NCI-H1048 (cell line): ENCODE measurements at regions not wholly inside any gene's neighbourhood (a gene's known extent, or its start where the extent isn't known, plus 50 kb on each side); places are given as distances from the start of the nearest gene placed in this dataset.
"Not testable (repeated sequence)": the region's sequence is repeated elsewhere in the genome, so short reads cannot be mapped to it uniquely, and the experiment has no call there.

Source experiments
- DNase-seq: peaks from one replicate; lab custom pipeline; 2025; lab: John Stamatoyannopoulos, UW

DNA sequence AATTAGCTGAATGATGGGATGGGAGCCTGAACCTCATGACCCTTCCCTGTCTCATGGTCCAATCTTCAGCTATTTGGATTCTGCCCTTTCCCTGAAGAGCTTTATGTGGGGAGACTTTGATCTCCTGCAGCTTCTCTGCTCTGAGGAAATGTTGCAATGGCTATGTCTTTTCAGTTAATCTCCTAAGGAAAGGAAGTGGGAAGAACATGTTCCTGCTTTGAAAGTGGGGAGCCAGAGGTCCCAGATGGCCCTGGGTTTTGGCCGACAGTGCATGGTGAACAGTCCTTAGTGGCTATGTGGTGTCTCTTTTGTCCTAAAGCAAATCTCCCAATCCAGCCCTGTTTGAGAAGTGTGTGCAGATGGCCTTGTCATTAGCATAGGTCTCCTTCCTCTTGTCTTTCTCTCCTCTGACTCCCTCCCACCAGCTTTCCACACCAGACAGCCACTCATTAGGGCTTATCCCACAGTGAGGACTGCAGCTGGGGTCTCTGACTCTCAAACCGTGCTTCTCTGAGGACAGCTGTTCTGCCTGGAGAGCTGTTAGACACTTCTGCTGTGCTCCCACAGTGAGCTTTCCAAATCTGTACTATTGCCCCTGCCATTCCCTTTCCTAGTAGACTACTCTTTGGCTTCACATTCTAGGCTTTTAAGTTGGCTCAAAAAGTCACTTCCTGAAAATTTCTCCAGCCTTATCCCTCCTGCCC lies 365.8 kb upstream of the UMPS start:
- no peak for DNase-seq

DNA sequence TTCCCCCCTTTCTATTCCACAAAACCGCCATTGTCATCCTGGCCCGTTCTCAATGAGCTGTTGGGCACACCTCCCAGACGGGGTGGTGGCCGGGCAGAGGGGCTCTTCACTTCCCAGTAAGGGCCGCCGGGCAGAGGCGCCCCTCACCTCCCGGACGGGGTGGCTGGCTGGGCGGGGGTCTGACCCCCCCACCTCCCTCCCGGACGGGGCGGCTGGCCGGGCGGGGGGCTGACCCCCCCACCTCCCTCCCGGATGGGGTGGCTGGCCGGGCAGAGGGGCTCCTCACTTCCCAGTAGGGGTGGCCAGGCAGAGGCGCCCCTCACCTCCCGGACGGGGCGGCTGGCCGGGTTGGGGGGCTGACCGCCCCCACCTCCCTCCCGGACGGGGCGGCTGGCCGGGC lies 363.6 kb upstream of the UMPS start:
- not testable (repeated sequence) for DNase-seq

DNA sequence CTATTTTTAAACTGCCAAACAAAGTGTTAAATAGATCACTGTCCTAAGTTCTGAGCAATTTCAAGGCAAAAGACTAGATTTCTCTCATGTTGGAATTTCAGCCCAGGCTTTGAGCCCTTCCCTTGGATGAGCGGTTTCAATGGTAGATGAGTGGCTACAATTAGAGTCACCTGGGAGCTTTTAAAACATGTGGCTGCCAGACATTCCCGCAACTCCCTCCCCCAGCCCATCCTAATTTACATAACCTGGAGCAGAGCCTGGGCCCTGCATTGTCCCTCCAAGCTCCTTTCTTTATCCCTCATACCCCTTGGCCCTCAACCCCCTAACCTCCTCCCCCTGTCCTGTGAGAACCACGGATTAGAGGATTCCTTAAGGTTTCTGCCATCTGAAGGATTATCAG lies 357.5 kb upstream of the UMPS start:
- no peak for DNase-seq

DNA sequence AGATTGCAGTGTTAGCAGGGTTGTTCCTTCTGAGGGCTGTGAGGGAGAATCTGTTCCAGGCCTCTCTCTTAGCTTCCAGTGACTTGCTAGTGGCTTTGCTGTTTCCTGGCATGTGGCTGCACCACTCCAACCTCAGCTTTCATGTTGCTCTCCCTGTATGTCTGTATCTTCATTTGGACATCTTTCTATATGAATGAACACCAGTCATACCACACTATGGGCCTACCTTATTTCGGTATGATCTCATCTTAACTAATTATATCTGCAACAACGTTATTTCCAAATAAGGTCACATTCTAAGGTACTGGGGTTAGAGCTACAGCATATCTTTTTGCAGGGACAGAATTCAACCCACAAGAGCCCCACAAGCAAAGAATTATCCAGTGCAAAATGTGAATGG lies 356.7 kb upstream of the UMPS start:
- no peak for DNase-seq

DNA sequence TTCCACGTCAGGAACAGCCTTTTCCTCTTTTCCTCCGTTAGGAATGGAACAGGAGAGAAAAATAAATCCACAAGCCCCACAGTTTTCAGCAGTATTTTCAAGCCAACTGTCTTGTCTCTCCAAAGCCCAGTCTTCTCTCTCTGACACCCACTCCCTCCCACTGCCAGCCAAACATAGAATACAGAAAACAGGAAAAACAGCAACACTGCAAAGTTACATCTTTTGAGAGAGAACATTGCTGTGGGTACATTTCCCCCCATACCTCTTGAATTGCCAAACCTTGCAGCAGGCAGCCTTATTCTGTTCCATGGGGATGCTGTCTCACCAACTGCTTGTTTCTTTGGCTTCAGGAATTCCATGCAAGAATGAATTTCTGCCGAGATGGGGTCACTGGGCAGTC lies 355.7 kb upstream of the UMPS start:
- DNase-seq, result no peak

DNA sequence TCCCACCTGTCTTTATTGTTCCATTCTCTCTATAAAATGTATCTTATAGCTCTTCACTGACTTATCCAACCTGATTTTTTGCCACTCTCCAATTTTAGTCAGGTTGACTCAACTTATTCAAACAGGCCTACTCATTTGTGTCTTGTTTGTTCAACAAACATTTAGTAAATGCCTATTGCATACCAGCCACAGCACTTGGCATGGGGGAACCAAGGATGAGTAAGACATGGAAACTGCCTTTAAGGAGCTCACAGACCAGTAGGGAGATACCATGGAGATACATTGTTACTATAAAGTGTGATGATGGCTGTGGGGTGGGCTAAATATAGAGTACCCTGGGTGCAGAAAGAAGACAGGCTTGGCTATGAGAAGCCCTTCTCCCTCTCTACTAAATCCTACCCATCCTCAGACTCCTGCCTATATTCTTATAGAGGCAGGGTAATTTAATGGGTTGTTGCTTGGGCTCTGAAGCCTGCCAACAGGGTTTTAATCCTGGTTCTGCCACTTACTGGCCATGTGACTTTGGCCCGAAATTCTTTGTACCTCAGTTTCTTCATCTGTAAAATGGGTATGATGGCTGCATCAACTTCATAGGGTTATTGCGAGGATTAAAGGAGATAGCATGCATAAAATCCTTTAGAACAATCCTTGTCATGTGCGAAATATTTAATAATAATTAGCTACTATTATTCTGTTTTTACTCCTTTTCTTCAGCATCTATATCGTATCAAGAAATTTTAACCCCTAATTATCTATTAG lies 348.5 kb upstream of the UMPS start:
- DNase-seq, result no peak

DNA sequence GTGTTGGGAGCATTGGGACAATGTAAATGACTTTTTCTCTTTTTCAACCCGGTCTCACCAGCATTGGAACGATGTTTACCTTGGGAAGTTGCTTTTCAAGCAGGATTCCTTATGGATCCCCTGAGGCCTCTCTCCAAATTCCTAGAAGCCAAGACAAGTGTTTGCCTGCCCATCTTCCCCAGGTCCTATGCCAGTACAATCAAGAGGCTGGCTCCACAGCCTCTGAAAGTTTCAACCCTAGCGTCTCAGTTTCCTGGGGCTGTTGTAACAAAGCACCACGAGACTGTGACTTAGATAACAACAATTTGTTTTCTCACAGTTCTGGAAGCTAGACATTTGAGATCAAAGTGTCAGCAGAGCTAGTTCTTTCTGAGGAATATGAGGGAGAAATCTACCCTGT lies 347.2 kb upstream of the UMPS start:
- DNase-seq, result no peak

DNA sequence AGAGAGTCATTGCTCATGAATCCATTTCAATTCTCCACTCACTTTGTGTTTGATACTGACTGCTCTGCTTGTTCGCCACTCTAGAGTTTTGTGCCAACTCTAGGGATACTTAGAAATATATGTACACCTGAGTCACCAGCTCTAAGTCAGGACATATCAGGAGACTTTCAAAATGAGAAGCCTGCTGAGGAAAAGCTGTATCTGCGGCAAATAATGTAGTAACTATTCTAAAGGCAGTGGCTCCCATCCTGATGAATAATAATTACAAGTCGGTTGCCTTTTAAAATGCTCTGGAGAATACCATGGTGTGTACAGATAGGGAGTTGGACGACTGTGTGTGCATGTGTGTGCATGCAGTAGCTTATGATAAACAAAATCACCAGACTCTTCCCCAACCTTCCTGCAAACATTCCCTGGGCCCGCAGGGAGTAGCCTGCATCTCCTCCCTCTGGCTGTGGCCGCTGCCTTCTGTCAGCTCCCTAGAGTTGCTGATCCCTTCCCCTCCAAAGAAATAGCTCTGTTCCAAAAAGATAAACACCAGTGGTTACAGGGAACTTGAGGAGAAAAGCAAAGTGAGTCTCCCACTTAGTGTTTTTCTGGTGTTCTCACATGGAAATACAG lies 346.3 kb upstream of the UMPS start:
- no peak for DNase-seq

DNA sequence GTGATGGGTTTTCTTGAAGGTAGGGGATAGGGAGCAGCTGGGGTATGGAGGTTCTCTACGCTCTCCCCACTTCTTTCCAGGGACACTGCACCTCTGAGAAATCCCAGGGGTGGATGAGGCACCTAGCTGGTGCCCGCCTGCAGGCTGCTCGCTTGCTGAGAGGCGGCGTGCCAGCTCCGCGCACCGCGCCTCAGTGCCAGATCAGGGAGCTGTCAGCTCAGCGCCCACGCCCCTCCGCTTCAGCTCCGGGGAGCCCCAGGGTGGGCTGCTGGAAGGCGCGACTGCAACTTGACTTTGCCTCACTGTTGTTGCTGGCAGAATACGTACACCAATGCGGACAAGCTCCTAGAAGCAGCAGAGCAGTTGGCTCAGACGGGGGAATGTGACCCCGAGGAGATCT lies 345.7 kb upstream of the UMPS start:
- DNase-seq, result no peak

DNA sequence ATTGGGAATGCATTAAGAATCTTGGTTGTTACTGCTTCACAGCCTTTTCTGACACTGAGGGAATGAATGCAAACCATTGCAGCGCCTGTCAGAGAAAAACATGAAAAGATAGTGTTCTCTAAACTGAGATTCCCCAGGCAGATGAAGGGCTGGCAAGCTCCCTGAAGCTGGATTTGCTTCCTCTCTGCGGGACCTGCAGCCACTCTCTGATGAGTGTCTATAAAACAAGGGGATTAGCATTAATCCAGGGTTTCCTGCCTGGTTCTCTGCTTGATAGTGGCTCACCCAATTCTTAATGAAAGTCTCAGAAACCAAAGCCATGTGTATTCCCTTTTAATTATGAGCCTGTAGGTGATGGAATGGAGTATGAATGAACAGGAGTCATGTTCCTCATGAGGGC lies 344.3 kb upstream of the UMPS start:
- no peak for DNase-seq

DNA sequence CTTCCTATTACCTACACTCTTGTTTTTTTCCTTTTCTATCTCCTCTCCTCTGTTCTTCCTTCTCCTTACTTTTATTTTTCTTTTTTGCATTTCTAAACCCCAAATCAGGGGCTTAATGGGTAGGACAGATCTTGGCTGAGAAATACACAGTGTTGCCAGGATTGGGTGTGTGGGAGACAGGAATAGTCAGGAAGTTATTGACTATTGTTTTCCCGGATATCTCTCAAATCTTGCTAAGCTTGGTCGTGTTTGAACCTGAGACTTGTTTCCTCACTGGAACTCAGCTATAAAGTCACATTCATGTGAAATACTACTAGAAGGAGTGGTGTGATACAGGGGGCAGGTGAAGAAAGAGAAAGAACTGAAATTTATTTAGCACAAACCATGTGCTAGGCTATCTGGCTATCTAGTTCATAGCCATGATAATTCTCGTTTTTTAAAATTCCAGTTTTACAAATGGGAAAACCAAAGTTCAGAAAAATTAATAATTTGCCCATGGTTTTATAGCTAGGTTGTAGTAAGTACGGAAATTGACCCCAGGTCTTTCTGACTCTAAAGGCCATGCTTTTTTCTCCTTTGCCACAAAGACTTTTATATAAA lies 343.2 kb upstream of the UMPS start:
- DNase-seq, result no peak

DNA sequence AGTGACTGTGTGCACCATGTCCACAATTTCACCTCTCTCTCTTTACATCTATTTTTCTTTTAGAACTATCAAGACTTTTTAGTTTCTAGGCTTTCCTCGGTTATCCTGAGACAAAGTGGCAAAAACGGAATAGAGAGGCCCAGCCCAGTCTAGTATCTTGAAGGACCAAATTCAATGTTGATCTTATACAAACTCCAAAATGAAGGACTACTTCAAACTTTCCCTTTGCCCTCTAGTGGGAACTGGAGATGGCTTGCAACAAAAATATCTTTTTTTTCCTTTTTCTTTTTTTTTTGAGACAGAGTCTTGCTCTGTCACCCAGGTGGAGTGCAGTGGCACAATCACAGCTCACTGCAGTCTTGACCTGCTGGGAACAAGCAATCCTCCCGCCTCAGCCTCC lies 338.5 kb upstream of the UMPS start:
- no peak for DNase-seq

DNA sequence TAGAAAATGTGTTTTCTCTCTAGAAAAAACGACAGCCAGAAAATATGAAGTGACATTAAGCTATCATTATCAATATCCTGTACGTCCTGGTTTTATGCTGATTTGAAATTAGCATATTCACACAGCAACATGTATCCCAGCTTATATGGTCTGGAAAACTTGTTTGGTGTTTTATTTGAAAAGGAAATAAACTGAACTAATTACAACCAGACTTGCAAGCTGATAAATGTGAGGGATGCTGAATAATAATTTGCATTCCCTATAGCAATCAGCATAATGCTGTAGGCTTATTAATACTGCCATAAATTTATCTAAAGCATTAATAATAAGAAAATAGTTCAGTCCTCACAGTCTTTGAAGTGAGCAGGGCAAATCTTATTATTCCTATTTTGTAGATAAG lies 336.9 kb upstream of the UMPS start:
- DNase-seq, result no peak

DNA sequence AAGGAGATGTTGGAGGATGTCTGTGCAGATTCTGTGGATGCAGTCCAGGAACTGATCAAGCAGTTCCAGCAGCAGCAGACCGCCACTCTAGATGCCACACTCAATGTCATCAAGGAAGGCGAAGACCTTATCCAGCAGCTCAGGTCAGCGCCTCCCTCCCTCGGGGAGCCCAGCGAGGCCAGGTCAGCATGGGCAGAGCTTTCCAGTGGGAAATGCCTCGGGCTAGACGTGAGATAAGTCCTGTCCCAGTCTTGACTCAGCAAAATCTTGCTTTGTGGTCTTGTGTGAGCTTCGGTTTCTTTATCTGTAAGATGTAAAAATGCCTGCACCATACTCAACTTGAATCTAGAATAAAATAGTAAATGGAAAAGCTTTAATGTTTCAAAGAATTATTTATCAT lies 335.1 kb upstream of the UMPS start:
- DNase-seq, result no peak

DNA sequence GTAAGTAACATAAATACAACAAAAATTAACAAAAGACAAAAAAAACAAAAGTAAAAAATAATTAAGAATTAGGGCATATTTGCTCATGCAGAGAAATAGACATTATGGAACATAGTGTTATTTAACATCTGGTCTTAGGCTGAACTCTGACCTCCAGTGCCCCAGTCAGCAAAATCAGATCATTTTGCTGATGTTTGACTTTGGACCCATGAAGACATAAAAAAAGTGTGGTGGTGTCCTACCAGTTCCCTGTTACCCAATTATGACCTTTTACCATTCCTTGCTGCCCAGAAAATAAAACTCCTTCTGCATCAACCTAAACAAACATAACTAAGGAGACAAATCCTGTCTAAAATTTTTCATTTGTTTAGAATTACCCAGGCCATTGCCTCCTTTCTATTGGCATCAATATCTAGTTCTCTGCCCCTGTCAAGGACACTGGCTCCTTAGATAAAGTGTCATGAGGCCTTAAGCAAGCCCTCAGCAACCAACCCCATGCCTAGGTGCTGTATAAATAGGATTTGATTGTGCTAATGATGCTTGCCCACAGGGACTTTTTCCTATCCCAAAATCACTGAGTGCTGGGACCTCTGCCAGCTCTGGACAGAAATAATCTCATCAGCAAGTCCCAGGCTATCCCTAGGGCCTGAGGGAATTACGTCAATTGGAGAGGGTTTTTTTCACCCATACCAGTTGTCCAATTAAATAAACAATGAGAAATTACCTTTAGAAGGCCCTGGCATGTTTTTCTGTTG lies 334.5 kb upstream of the UMPS start:
- no peak for DNase-seq

DNA sequence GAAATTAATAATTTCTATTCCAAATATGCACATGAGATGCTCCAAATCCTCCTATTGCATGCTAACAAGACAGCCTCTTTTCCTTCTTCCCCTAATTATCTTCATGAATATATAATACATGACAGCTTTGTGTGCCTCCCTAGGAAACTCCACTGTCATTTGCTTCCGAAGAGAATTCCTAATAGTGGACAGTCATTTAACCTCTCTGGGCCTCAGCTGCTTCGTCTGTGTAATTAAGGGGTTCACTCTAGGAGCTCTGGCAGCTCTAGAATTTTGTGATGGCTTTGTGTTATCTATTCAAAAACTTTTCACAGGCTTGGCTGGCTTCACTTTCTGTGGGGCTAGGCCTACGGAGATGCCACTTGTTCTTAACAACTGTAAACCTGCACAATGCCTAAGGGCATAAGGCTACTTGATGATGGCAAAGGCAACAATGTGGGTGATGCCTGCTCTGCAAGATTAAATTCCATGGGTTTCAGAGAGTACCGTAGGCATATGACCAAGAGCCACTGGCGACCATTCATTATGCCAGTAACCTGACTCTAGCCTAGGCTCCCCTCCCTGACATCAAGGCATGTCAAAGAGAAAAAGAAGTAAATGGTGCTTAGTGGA lies 333.8 kb upstream of the UMPS start:
- DNase-seq, result no peak

DNA sequence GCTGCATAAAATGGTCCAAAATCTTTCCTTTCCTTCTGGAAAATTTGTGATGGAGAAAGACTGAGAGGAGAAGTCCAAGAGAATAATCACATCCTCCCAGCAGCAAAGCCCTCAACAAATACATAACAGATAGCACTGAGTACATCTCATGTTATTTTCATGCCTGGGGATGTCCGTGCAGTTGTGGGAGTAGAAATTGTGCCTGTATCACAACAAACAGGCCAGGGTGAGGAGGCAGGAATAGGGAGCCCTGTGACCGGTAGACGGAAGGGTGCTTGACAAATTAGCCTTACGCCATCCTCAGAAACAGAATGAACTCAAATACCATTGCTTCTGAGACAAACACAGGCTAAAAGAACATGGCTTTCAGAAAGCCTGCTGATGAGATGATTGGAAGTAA lies 333.2 kb upstream of the UMPS start:
- DNase-seq, result no peak

DNA sequence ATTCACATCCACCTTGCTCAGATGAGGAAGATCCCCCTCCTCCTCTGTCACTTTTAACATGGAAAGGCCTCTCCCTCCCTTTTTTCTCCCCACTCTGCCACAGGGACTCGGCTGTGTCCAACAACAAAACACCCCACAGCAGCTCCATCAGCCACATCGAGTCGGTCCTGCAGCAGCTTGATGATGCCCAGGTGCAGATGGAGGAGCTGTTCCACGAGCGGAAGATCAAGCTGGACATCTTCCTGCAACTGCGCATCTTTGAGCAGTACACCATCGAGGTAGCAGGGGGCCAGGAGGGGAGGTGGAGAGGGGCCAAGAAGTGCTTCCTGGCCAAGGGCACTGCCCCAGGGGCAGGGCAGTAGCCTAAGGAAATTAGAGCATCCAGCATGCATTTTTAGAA lies 331.7 kb upstream of the UMPS start:
- no peak for DNase-seq

DNA sequence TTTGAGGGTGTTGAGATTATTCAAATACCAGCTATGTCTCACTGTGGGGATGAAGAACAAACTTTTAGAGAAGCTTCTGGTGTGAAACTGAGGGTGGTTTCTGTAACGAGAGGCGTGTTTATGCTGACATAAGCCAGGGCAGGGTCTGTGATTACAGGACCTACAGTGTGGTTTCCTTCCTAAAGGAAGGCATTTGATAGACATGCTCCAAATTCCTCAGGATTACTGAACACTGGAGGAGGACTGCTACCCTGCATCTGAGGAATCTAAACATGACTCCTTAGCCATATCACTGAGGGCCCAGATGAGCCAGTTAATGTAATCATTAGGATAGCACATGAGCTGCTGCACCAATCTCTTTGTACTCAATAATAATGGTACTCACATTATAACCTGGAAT lies 328.4 kb upstream of the UMPS start:
- DNase-seq, result no peak

DNA sequence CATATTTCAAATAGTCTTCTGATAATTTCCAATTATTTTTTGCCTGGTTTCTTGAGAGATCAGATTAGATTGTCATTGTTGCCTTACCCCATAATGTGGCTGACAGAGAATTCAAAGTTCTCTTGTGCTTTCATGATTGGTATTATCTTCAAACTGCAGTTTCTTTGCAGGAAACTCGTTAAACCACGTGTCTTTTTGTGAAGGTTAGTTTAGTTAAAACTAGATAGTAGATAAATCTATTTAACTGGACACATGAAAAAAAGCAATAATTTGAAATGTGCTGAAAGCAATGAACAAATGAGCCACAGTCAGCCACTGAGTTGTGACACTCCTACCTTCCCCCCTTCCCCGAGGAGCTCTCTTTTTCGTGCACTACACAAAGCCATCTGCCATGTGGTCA lies 327.5 kb upstream of the UMPS start:
- no peak for DNase-seq

DNA sequence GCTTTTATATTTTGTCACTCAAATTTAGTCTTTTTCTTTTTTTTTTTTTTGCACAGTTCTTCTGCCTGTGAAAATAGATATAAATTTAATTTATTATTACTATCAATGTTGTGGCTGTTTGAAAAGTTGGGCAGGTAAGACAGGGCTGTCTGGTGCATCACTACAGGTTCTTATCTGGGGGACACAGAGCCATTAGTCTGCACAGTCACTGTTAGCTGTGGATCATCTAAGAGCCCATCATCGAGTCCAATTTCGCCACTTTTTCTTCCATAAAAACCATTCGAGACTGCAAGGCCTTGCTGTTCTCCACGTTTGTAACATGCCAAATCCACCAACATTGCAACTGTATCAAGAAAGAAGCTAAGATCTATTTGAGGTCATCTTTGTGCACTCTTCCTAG lies 325.6 kb upstream of the UMPS start:
- no peak for DNase-seq

DNA sequence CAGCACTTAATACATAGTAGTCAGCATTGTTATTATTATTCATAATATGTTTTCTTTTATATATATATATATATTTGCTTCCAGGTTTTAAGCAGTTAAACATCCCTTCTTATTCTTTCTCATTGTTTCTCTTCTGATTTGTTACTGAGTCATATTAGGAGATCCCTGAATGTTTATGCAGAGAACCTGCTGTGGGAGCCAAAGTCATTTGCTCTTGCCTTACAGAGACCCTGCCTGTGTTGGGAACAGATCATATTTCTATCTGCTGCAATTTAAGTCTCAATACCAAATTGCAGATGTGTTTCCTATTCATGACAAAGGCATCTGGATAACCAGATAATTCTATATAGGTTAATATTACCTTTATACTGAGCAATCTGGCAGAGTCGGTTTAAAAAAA lies 323.0 kb upstream of the UMPS start:
- DNase-seq, result no peak
